Fibroblast of villous mesenchyme (primary cell): ENCODE measurements at regions not wholly inside any gene's neighbourhood (a gene's known extent, or its start where the extent isn't known, plus 50 kb on each side); places are given as distances from the start of the nearest gene placed in this dataset.
A peak's percentile ranks its signal among the peaks of the same experiment; 100 is the strongest.
"Not testable (repeated sequence)": the region's sequence is repeated elsewhere in the genome, so short reads cannot be mapped to it uniquely, and the experiment has no call there.

Source experiments
- DNase-seq: peaks from one replicate; pipeline ENCODE4 v3.0.0-alpha.2; 2010; ENCODE audit warnings: low read depth
- H3K4me3 ChIP-seq: 2 replicates; pipeline ENCODE4 v1.5.1; 2011; ENCODE audit warnings: low read depth, mild to moderate bottlenecking, low read length
- TF ChIP-seq, protein P1 (sequence below): IDR thresholded peaks from 2 replicates; pipeline ENCODE4 v1.5.1; 2012; ENCODE audit warnings: low read depth, mild to moderate bottlenecking, low read length; ENCODE audit not compliant: insufficient read depth

- no peak for DNase-seq
- H3K4me3 ChIP-seq = no peak overlapping the region
- TF ChIP-seq, protein P1, sequence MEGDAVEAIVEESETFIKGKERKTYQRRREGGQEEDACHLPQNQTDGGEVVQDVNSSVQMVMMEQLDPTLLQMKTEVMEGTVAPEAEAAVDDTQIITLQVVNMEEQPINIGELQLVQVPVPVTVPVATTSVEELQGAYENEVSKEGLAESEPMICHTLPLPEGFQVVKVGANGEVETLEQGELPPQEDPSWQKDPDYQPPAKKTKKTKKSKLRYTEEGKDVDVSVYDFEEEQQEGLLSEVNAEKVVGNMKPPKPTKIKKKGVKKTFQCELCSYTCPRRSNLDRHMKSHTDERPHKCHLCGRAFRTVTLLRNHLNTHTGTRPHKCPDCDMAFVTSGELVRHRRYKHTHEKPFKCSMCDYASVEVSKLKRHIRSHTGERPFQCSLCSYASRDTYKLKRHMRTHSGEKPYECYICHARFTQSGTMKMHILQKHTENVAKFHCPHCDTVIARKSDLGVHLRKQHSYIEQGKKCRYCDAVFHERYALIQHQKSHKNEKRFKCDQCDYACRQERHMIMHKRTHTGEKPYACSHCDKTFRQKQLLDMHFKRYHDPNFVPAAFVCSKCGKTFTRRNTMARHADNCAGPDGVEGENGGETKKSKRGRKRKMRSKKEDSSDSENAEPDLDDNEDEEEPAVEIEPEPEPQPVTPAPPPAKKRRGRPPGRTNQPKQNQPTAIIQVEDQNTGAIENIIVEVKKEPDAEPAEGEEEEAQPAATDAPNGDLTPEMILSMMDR = no peak
Measured at GRCh38 chr1:78726686-78727085, 77.1 kb downstream of the IFI44 start.

GRCh38 chr1:78728359-78728758 lies 78.7 kb downstream of the IFI44 start:
- H3K4me3 ChIP-seq = no peak overlapping the region
- TF ChIP-seq, protein P1 = no peak

DNA sequence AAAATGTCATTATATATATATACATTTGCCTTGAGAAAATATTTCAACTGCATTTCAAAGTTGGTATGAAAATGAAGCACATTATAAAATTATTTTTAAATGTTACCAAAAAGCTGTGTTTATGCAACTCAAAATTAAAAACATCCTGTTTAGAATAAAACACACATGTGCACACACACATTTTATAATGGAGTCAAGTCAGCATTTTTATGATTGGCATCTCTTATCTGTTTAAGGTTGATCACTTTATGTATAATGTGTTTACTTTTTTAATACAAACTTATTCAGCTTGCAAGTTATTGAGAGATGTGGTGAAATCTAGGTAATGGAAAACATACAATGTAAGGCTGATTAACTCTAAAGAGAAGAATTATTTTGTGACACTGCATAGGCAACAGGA lies 80.4 kb downstream of the IFI44 start:
- no peak overlapping the region for H3K4me3 ChIP-seq
- TF ChIP-seq, protein P1 = no peak
- no peak for DNase-seq

More at GRCh38 chr1:78728359-78728758, 78.7 kb downstream of the IFI44 start:
- DNase-seq = no peak

- no peak for DNase-seq
Measured at GRCh38 chr1:78731674-78732073, 82.0 kb downstream of the IFI44 start.

GRCh38 chr1:78737241-78737640 lies 87.6 kb downstream of the IFI44 start:
- H3K4me3 ChIP-seq = no peak overlapping the region
- TF ChIP-seq, protein P1 = no peak
- peak; percentile 74 for DNase-seq

More at GRCh38 chr1:78731674-78732073, 82.0 kb downstream of the IFI44 start:
- TF ChIP-seq, protein P1 = no peak
- no peak overlapping the region for H3K4me3 ChIP-seq

- TF ChIP-seq, protein P1 = peak; percentile 15
- peak; percentile 18 for DNase-seq
Measured at GRCh38 chr1:78743626-78744025, 94.0 kb downstream of the IFI44 start.

DNA sequence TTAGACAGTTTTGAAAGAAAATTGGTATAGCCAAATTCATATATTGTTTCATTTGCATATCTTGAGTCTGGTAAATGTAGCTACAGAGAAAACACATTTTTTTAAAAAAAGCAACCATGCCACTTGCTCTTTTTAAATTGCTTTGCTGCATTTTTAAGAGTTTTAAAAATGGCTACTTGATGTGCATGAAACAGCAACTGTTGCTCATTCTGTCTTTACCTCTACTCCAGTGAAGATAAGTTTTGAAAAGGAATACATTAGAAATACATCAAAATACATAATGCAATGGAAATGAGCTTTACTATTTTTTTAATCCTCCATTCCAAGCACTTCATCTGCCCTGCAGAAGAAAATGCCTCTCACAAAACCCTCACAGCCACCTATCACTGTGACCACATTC lies 95.5 kb downstream of the IFI44 start:
- H3K4me3 ChIP-seq = no peak overlapping the region
- TF ChIP-seq, protein P1 = no peak
- DNase-seq = no peak

More at GRCh38 chr1:78743626-78744025, 94.0 kb downstream of the IFI44 start:
- H3K4me3 ChIP-seq = no peak overlapping the region

DNA sequence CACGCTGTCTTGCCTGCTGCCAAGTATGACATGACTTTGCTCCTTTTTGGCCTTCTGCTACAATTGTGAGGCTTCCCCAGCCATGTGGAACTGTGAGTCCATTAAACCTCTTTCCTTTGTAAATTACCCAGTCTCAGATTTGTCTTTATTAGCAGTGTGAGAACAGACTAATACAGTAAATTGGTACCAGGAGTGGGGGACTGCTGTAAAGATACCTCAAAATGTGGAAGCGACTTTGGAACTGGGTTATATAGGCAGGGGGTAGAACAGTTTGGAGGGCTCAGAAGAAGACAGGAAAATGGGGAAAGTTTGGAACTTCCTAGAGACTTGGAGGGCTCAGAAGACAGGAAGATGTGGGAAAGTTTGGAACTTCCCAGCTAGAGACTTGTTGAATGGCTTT lies 104.0 kb downstream of the IFI44 start:
- DNase-seq, H3K4me3 ChIP-seq: not testable (repeated sequence)
